GM19238 (cell line): ENCODE measurements at regions not wholly inside any gene's neighbourhood (a gene's known extent, or its start where the extent isn't known, plus 50 kb on each side); places are given as distances from the start of the nearest gene placed in this dataset.
A peak's percentile ranks its signal among the peaks of the same experiment; 100 is the strongest.

Experiments
- DNase-seq: peaks from one replicate; pipeline ENCODE4 v3.0.0; 2011; ENCODE audit warnings: low spot score; ENCODE audit not compliant: insufficient read length

GRCh38 chr9:94159069-94159939, 75.0 kb downstream of the PTPDC1 start:
- DNase-seq, result no peak

GRCh38 chr9:94160594-94161501, 76.6 kb downstream of the PTPDC1 start:
- DNase-seq, result no peak

- no peak for DNase-seq
Observed at GRCh38 chr9:94161673-94162072, 77.4 kb downstream of the PTPDC1 start.

- DNase-seq, result no peak
Observed at GRCh38 chr9:94164806-94165549, 80.7 kb downstream of the PTPDC1 start.

GRCh38 chr9:94165592-94166235, 81.5 kb downstream of the PTPDC1 start:
- peak; percentile 99 for DNase-seq

GRCh38 chr9:94166236-94166975, 82.1 kb downstream of the PTPDC1 start:
- DNase-seq, result peak; percentile 91

- no peak for DNase-seq
Observed at GRCh38 chr9:94166976-94167346, 82.7 kb downstream of the PTPDC1 start.

GRCh38 chr9:94167376-94167890, 83.2 kb downstream of the PTPDC1 start:
- DNase-seq, result no peak

- DNase-seq, result no peak
Observed at GRCh38 chr9:94168203-94169000, 84.1 kb downstream of the PTPDC1 start.

- DNase-seq, result no peak
Observed at GRCh38 chr9:94169968-94170367, 85.7 kb downstream of the PTPDC1 start.

- no peak for DNase-seq
Observed at GRCh38 chr9:94173632-94174031, 85.5 kb upstream of the ZNF169 start.

- no peak for DNase-seq
Observed at GRCh38 chr9:94174164-94174563, 84.9 kb upstream of the ZNF169 start.

- no peak for DNase-seq
Observed at GRCh38 chr9:94175669-94176068, 83.4 kb upstream of the ZNF169 start.

- DNase-seq, result no peak
Observed at GRCh38 chr9:94176608-94177007, 82.5 kb upstream of the ZNF169 start.

GRCh38 chr9:94178927-94179326, 80.2 kb upstream of the ZNF169 start:
- no peak for DNase-seq

GRCh38 chr9:94181408-94182181, 77.5 kb upstream of the ZNF169 start:
- no peak for DNase-seq

GRCh38 chr9:94182532-94182931, 76.6 kb upstream of the ZNF169 start:
- no peak for DNase-seq

- DNase-seq, result no peak
Observed at GRCh38 chr9:94183240-94183999, 75.7 kb upstream of the ZNF169 start.
